NT2/D1 (cell line): ENCODE measurements at regions not wholly inside any gene's neighbourhood (a gene's known extent, or its start where the extent isn't known, plus 50 kb on each side); places are given as distances from the start of the nearest gene placed in this dataset.

ENCODE experiments used
- DNase-seq: peaks from one replicate; pipeline ENCODE4 v3.0.0-alpha.2; 2011; ENCODE audit warnings: low read depth, low spot score
- H3K27me3 ChIP-seq: 2 replicates; pipeline ENCODE4 v1.6.0; 2011; ENCODE audit warnings: mild to moderate bottlenecking; ENCODE audit not compliant: insufficient read length, insufficient read depth
- H3K36me3 ChIP-seq: 2 replicates; pipeline ENCODE4 v1.6.1; 2011; ENCODE audit warnings: mild to moderate bottlenecking, low read length, mixed read lengths; ENCODE audit not compliant: insufficient read depth, insufficient read length
- H3K4me1 ChIP-seq: 2 replicates; pipeline ENCODE4 v1.5.1; 2011; ENCODE audit not compliant: insufficient read depth, insufficient read length
- H3K4me3 ChIP-seq: 2 replicates; pipeline ENCODE4 v1.5.1; 2011; ENCODE audit warnings: low read depth; ENCODE audit not compliant: insufficient read length
- H3K9ac ChIP-seq: 2 replicates; pipeline ENCODE4 v1.6.0; 2011; ENCODE audit warnings: low read depth; ENCODE audit not compliant: insufficient read length
- H3K9me3 ChIP-seq: 2 replicates; pipeline ENCODE4 v1.5.1; 2011; ENCODE audit warnings: mild to moderate bottlenecking, low read length; ENCODE audit not compliant: insufficient read depth
- SUZ12 ChIP-seq: IDR thresholded peaks from 2 replicates; pipeline ENCODE4 v1.6.1; 2011; ENCODE audit not compliant: insufficient read length, insufficient read depth; ENCODE audit errors: extremely low read depth
- YY1 ChIP-seq: IDR thresholded peaks from 2 replicates; pipeline ENCODE4 v1.6.1; 2011; ENCODE audit not compliant: insufficient read length, insufficient read depth
- ZNF274 ChIP-seq: IDR thresholded peaks from 2 replicates; pipeline ENCODE4 v1.6.1; 2011; ENCODE audit warnings: mild to moderate bottlenecking, low read depth, low read length

GRCh38 chr6:47360388-47360787 lies 50.7 kb upstream of the TNFRSF21 start:
- Histone ChIP-seq H3K4me3 (no peak overlapping the region), H3K4me1 (no peaks in the 10 kb centered on the region), H3K27me3 (no peaks in the 10 kb centered on the region), H3K9me3 (no peaks in the 10 kb centered on the region), H3K36me3 (no peaks in the 10 kb centered on the region), H3K9ac (no peak overlapping the region)
- TF ChIP-seq ZNF274: no peak
- TF ChIP-seq YY1: no peak
- DNase-seq: no peak

- no peaks in the 10 kb centered on the region for H3K27me3 ChIP-seq
- no peak overlapping the region for H3K9ac ChIP-seq
- H3K4me3 ChIP-seq: no peak overlapping the region
- DNase-seq: no peak
- TF ChIP-seq ZNF274 (no peak), SUZ12 (no peak), YY1 (no peak)
- H3K4me1 ChIP-seq: no peaks in the 10 kb centered on the region
- H3K9me3 ChIP-seq: no peaks in the 10 kb centered on the region
- no peaks in the 10 kb centered on the region for H3K36me3 ChIP-seq
Measured at GRCh38 chr6:47362857-47363461, 53.3 kb upstream of the TNFRSF21 start.

DNA sequence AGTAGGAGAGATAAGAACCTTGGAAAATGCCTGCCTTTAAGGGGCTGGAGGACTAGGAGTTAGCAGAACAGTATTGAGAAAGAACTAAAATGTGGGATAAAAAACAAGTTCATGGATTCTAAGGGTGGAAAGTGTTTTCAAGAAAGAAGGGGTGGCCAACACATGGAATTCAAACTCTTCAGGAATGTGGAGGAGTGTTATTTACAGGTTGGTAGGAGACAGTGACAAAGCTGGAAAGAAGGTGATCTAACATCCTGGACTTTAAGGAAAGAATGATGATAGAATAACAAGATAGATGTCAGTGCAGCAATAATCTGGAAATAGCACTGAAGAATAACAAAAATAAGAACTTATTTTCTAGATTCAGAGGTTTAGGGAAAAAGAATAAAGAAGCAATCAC lies 54.0 kb upstream of the TNFRSF21 start:
- no peaks in the 10 kb centered on the region; the same call in 1 of the 2 replicates for H3K9me3 ChIP-seq
- H3K4me1 ChIP-seq: no peaks in the 10 kb centered on the region
- DNase-seq: no peak
- no peak overlapping the region for H3K9ac ChIP-seq
- H3K27me3 ChIP-seq: no peaks in the 10 kb centered on the region
- H3K36me3 ChIP-seq: no peaks in the 10 kb centered on the region
- no peak overlapping the region for H3K4me3 ChIP-seq
- TF ChIP-seq ZNF274 (no peak), SUZ12 (no peak), YY1 (no peak)

- Histone ChIP-seq H3K9ac (no peak overlapping the region), H3K4me1 (no peaks in the 10 kb centered on the region), H3K4me3 (no peak overlapping the region), H3K27me3 (no peaks in the 10 kb centered on the region), H3K9me3 (no peaks in the 10 kb centered on the region; the same call in 1 of the 2 replicates), H3K36me3 (no peaks in the 10 kb centered on the region)
- no peak for TF ChIP-seq SUZ12
- TF ChIP-seq YY1: no peak
- no peak for TF ChIP-seq ZNF274
- DNase-seq: no peak
Measured at GRCh38 chr6:47366335-47366890, 56.7 kb upstream of the TNFRSF21 start.

- peak; percentile 39 for DNase-seq
- Histone ChIP-seq H3K36me3 (no peaks in the 10 kb centered on the region), H3K9ac (no peak overlapping the region), H3K9me3 (no peaks in the 10 kb centered on the region; the same call in 1 of the 2 replicates), H3K27me3 (no peaks in the 10 kb centered on the region), H3K4me3 (no peak overlapping the region), H3K4me1 (peaks cover 2% of the 10 kb centered on the region)
- no peak for TF ChIP-seq YY1
- no peak for TF ChIP-seq ZNF274
- no peak for TF ChIP-seq SUZ12
Measured at GRCh38 chr6:47371139-47371869, 61.6 kb upstream of the TNFRSF21 start.

DNA sequence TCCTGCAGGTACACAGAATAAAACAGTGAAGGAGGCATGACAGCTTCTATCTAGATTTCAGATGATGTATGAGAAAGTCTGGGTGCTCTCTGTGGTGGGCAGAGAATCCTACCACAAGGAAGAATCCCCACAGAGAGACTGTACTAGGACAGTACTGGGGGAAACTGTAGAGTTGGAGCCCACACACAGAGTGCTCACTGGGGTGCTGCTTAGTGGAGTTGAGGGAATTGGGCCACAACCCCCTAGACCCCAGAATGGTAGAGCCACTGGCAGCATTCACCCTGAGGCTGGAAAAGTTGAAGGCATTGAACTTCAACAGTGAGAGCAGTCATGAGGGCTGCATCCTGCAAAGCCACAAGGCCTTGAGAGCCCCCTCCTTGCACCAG lies 62.2 kb upstream of the TNFRSF21 start:
- Histone ChIP-seq H3K4me3 (no peak overlapping the region), H3K9me3 (no peaks in the 10 kb centered on the region; the same call in 1 of the 2 replicates), H3K9ac (no peak overlapping the region), H3K27me3 (no peaks in the 10 kb centered on the region), H3K36me3 (no peaks in the 10 kb centered on the region), H3K4me1 (peaks cover 2% of the 10 kb centered on the region)
- TF ChIP-seq ZNF274: no peak
- no peak for TF ChIP-seq YY1
- TF ChIP-seq SUZ12: no peak
- DNase-seq: no peak

GRCh38 chr6:47372318-47372717 lies 62.6 kb upstream of the TNFRSF21 start:
- Histone ChIP-seq H3K4me3 (no peak overlapping the region), H3K9me3 (no peaks in the 10 kb centered on the region; the same call in 1 of the 2 replicates), H3K4me1 (peaks cover 2% of the 10 kb centered on the region), H3K9ac (no peak overlapping the region), H3K36me3 (no peaks in the 10 kb centered on the region), H3K27me3 (no peaks in the 10 kb centered on the region)
- TF ChIP-seq SUZ12 (no peak), ZNF274 (no peak), YY1 (no peak)
- no peak for DNase-seq
